A549 (cell line): ENCODE measurements at regions not wholly inside any gene's neighbourhood (a gene's known extent, or its start where the extent isn't known, plus 50 kb on each side); places are given as distances from the start of the nearest gene placed in this dataset.
"Not testable (repeated sequence)": the region's sequence is repeated elsewhere in the genome, so short reads cannot be mapped to it uniquely, and the experiment has no call there.

Experiments
- ATAC-seq, 2 experiments: fragments of 200-7000 bp in 1 of 2; fragments of >200 bp in 1 of 2; cut with Nextera tagmentation in 1 of 2; cut with Tn5 transposase in 1 of 2; 3 replicates each; pipeline versions ENCODE4 v1.8.0 to v1.9.1; 2018 to 2020; ENCODE audit warnings: mild to moderate bottlenecking in 1 of 2, moderate library complexity in 1 of 2
- CTCF ChIA-PET: fragments of 300-600 bp; sonication (Branson Sonifier 250); formaldehyde crosslinking; extraction: SDS; loops from one replicate; lab custom pipeline; 2021; ENCODE audit warnings: antibody characterized with exemption, inconsistent platforms; lab: Yijun Ruan, JAX
- POLR2A ChIA-PET: fragments of 350-600 bp; formaldehyde crosslinking; extraction: SDS; loops from one replicate; lab custom pipeline; 2021; ENCODE audit warnings: antibody characterized with exemption, inconsistent platforms; lab: Yijun Ruan, JAX
- DNase-seq, 2 experiments: peaks; one replicate each; pipeline versions ENCODE4 v3.0.0 to v3.0.0-alpha.2; 2011 to 2016; ENCODE audit warnings: low read depth in 1 of 2, low spot score in 1 of 2
- FAIRE-seq: peaks from 2 replicates; lab custom pipeline; 2011; peaks lifted over from hg19 to GRCh38; lab: Jason Lieb, UNC
- H3K27ac ChIP-seq, 2 experiments: fragments of >200 bp; sonication (Bioruptor Twin); formaldehyde crosslinking; 3 replicates each; pipeline ENCODE4 v1.5.1; 2016 to 2017
- H3K4me1 ChIP-seq: fragments of >200 bp; sonication (Bioruptor Twin); formaldehyde crosslinking; 3 replicates; pipeline ENCODE4 v1.6.1; 2016
- H3K4me2 ChIP-seq: fragments of >200 bp; sonication (Bioruptor Twin); formaldehyde crosslinking; 3 replicates; pipeline ENCODE4 v1.6.1; 2016
- H3K4me3 ChIP-seq: fragments of >200 bp; sonication (Bioruptor Twin); formaldehyde crosslinking; 3 replicates; pipeline ENCODE4 v1.5.1; 2016
- H3K9me3 ChIP-seq: fragments of >200 bp; sonication (Bioruptor Twin); formaldehyde crosslinking; 3 replicates; pipeline ENCODE4 v1.6.1; 2016
- CBX2 ChIP-seq: fragments of 200-600 bp; sonication (generic); IDR thresholded peaks from 2 replicates; pipeline ENCODE4 v1.6.1; 2016; ENCODE audit warnings: low read depth, mild to moderate bottlenecking, borderline replicate concordance
- CEBPB ChIP-seq, 2 experiments: fragments of >200 bp in 1 of 2; sonication (Bioruptor Twin) in 1 of 2; formaldehyde crosslinking in 1 of 2; IDR thresholded peaks; 2 replicates each; pipeline ENCODE4 v1.6.1; 2012 to 2016
- ESRRA ChIP-seq: fragments of 150-350 bp; IDR thresholded peaks from 2 replicates; pipeline ENCODE4 v1.6.1; 2014; ENCODE audit warnings: mild to moderate bottlenecking, low read length, borderline replicate concordance
- FOSB ChIP-seq: fragments of 250-450 bp; sonication (Bioruptor Pico); IDR thresholded peaks from 2 replicates; pipeline ENCODE4 v1.5.0; 2020; ENCODE audit warnings: mild to moderate bottlenecking, moderate library complexity
- FOSL2 ChIP-seq, 2 experiments: fragments of 450-650 bp in 1 of 2; fragments of >200 bp in 1 of 2; sonication (Bioruptor Twin) in 1 of 2; formaldehyde crosslinking; IDR thresholded peaks; 2 replicates each; pipeline versions ENCODE4 v1.5.0 to v1.6.1; 2016 to 2020; ENCODE audit warnings: mild to moderate bottlenecking in 1 of 2, moderate library complexity in 1 of 2
- HOXA7 ChIP-seq: fragments of 250-450 bp; sonication (Bioruptor Pico); IDR thresholded peaks from 2 replicates; pipeline ENCODE4 v1.5.0; 2020; ENCODE audit warnings: mild to moderate bottlenecking, moderate library complexity
- HOXB13 ChIP-seq: fragments of 250-450 bp; sonication (Bioruptor Pico); IDR thresholded peaks from 2 replicates; pipeline ENCODE4 v1.5.0; 2020; ENCODE audit warnings: low read depth, mild to moderate bottlenecking, moderate library complexity
- HOXB5 ChIP-seq: fragments of 250-450 bp; sonication (Bioruptor Pico); IDR thresholded peaks from 2 replicates; pipeline ENCODE4 v1.5.0; 2020; ENCODE audit warnings: mild to moderate bottlenecking, moderate library complexity
- JUN ChIP-seq, 2 experiments: fragments of >200 bp; sonication (Bioruptor Twin); formaldehyde crosslinking; IDR thresholded peaks; 2 replicates in 1 of 2; 3 replicates in 1 of 2; pipeline ENCODE4 v1.6.1; 2016 to 2017
- KDM1A ChIP-seq: fragments of 200-600 bp; sonication (generic); IDR thresholded peaks from 2 replicates; pipeline ENCODE4 v1.6.1; 2016; ENCODE audit warnings: low read depth, mild to moderate bottlenecking
- MYC ChIP-seq: IDR thresholded peaks from 2 replicates; pipeline ENCODE4 v1.6.1; 2012; ENCODE audit warnings: mild to moderate bottlenecking, inconsistent platforms, low read length, improper control_type of control experiment, borderline replicate concordance
- POLR2A ChIP-seq: IDR thresholded peaks from 2 replicates; pipeline ENCODE4 v1.6.1; 2012; ENCODE audit warnings: mild to moderate bottlenecking, low read length
- RAD21 ChIP-seq, 2 experiments: fragments of >200 bp in 1 of 2; sonication (Bioruptor Twin) in 1 of 2; formaldehyde crosslinking in 1 of 2; IDR thresholded peaks in 1 of 2; conservative IDR thresholded peaks in 1 of 2; 2 replicates in 1 of 2; 3 replicates in 1 of 2; pipeline ENCODE4 v1.6.1; 2012 to 2018; ENCODE audit warnings: inconsistent platforms in 1 of 2
- RARB ChIP-seq: fragments of 250-450 bp; sonication (Bioruptor Pico); IDR thresholded peaks from 2 replicates; pipeline ENCODE4 v1.8.0; 2021; ENCODE audit warnings: mild to moderate bottlenecking, moderate library complexity
- RCOR1 ChIP-seq: fragments of 150-350 bp; IDR thresholded peaks from 2 replicates; pipeline ENCODE4 v1.6.1; 2014; ENCODE audit warnings: antibody characterized with exemption, low read length, low read depth
- RNF2 ChIP-seq: fragments of 200-600 bp; sonication (generic); IDR thresholded peaks from 2 replicates; pipeline ENCODE4 v1.6.1; 2016; ENCODE audit warnings: low read depth, mild to moderate bottlenecking, antibody characterized with exemption, moderate library complexity, borderline replicate concordance
- WGBS: methylation state at CpG from one replicate; pipeline ENCODE4 v1.1.6; 2017; ENCODE audit errors: missing lambda C conversion rate; 5-methylcytosine and 5-hydroxymethylcytosine counted together
- TF ChIP-seq, protein P1 (sequence below): fragments of >200 bp; sonication (Bioruptor Twin); formaldehyde crosslinking; IDR thresholded peaks from 2 replicates; pipeline ENCODE4 v1.6.1; 2016
- TF ChIP-seq, protein P2 (sequence below): IDR thresholded peaks from 2 replicates; pipeline ENCODE4 v1.6.1; 2012
- TF ChIP-seq, protein P3 (sequence below): fragments of 150-350 bp; IDR thresholded peaks from 2 replicates; pipeline ENCODE4 v1.6.1; 2014; ENCODE audit warnings: low read depth, mild to moderate bottlenecking, low read length
- TF ChIP-seq, protein P4 (sequence below): IDR thresholded peaks from 2 replicates; pipeline ENCODE4 v1.6.1; 2012
- TF ChIP-seq, protein P5 (sequence below): fragments of >200 bp; sonication (Bioruptor Twin); formaldehyde crosslinking; IDR thresholded peaks from 3 replicates; pipeline ENCODE4 v1.5.1; 2016

DNA sequence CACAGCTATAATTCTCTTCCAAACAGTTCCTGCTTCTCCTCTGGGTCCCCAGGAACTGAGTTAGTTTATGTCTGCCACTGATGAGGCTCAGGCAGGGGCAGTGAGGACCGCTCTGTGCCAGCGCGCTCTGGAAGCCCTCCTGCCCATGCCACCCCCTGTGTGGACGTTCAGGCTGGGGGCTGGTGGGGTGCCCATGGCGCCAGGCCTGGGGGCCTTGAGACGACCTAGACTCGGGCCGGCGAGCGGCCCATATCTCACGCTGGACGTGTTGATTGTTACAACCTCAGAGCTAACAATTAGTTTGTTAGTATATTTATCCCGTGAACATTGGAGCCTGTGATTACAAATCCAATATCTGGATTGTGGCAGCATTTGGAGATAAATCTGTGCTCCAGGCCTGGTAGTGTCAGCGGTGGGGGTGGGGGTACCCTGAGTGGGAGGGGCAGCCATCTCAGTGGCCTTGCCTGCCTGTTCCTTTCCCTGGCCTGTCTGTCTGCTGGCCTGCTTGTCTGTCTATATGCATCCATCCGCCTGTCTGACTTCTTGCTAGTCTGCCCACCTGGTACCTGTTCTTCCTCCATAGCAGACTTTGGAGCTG lies 256.5 kb upstream of the MVB12B start:
- Histone ChIP-seq H3K4me2 (no peak overlapping the region), H3K4me1 (no peaks in the 10 kb centered on the region), H3K27ac (no peak overlapping the region), H3K4me3 (no peak overlapping the region), H3K9me3 (0 out of 3 replicates have a peak, but pooled peaks cover 4% of the 10 kb centered on the region)
- POLR2A ChIA-PET: no interaction called here
- CTCF ChIA-PET: no interaction called here
- DNase-seq (no peak), FAIRE-seq (no peak)
- 73% methylated on average over 12 of the region's 15 CpGs for WGBS
- no peak for TF ChIP-seq CEBPB (IDR thresholded peaks at IDR 0.05)
- TF ChIP-seq, all 56 proteins: peak for 0
- ATAC-seq: no peak

DNA sequence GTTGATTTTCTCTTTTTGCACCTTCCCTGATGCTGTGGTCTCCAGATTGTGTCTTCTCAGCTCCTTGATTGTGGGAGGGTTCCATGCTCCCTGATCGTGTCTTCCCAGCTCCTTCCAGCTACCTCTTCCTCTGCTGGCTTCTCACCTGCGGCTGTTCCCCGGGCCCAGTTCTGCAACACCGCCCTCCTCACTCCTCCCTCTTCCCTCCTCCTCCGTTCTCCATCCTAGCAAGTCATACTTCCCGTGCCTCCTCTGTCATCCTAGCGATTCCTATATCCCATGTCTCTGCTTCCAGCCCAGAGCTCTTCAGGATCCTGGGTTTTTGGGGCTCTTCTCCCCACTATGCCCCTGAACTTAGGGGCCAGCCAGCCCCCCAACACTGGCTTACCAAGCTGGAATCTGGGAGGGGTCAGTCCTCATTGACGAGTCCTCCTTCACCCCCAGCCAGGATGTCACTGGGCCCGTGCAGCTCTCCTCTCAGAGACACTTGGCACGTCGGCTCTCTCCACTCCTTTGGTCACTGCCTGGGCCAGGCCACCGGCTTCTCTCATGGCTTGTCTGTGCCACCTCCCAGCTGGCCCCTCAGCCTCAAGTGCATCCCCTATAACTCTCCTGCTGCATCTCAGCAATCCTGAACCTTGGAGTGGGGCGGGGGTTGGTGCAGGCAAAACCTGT lies 255.4 kb upstream of the MVB12B start:
- no peak overlapping the region for H3K4me2 ChIP-seq
- 40% methylated on average over 11 of the region's 13 CpGs for WGBS
- H3K4me1 ChIP-seq: no peaks in the 10 kb centered on the region
- no peak overlapping the region for H3K27ac ChIP-seq
- DNase-seq (no peak), ATAC-seq (no peak), FAIRE-seq (no peak)
- TF ChIP-seq FOSL2 (IDR thresholded peaks at IDR 0.05) (no peak), FOSL2 (CRISPR knock-in tag; IDR thresholded peaks at IDR 0.05) (no peak), CBX2 (no peak), FOSB (CRISPR knock-in tag) (no peak), KDM1A (no peak), CEBPB (IDR thresholded peaks at IDR 0.05) (no peak), HOXA7 (CRISPR knock-in tag) (no peak)
- TF ChIP-seq, protein P1, sequence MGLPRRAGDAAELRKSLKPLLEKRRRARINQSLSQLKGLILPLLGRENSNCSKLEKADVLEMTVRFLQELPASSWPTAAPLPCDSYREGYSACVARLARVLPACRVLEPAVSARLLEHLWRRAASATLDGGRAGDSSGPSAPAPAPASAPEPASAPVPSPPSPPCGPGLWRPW: no peak
- H3K4me3 ChIP-seq: no peak overlapping the region
- ChIA-PET CTCF (interaction anchor here (0.6 to 1.3 kb wide), 4 partner anchors 10 to 132 kb away, joined by 3 to 4 read pairs (median 3); no protein-coding TSS in a partner anchor), POLR2A (no interaction called here)
- 0 out of 3 replicates have a peak, but pooled peaks cover 4% of the 10 kb centered on the region for H3K9me3 ChIP-seq

DNA sequence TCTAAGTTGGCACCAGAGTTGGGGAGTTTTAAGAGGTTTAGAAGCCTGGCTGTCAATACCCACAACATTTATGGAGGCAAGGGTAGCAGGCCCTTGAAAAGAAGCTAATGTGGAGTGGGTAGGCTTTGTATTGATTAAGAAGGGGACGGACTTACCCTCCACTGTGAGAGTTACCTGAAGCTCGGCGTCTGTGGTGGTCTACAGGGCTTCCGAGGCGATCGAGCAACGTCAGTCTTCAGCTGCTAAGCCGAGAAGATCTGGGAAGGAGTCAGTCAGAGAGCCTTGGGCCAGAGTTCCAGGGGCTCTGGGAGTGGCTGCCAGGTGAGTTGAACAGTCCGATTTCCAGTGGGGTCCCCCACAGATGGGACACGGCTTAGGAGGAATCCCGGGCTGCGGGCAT lies 249.0 kb upstream of the MVB12B start:
- WGBS: 41% methylated on average over 8 of the region's 12 CpGs
- H3K4me3 ChIP-seq, H3K4me2 ChIP-seq, H3K27ac ChIP-seq, ATAC-seq, FAIRE-seq, POLR2A ChIA-PET, H3K9me3 ChIP-seq, H3K4me1 ChIP-seq, CTCF ChIA-PET, DNase-seq: not testable (repeated sequence)

DNA sequence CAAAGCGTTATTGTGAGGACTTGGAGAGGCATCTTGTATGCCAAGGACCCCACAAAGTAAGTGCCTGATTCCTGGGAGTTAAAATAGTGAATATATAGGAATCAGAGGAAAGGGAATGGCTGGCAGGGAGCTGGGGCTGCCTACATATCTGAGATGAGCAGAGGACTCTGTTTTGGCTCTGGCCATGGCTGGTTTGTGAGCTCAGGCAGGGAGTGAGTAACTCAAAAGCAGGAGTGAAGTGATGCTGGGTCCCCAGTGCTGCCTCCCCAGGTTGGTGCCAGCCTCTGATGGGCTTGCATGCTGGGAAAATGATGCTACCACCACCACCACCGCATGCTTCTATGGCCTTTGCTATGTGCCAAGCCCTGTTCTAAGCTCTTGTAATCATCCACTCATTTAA lies 246.0 kb upstream of the MVB12B start:
- no peak for DNase-seq
- Histone ChIP-seq H3K4me2 (no peak overlapping the region), H3K9me3 (no peaks in the 10 kb centered on the region), H3K4me1 (no peaks in the 10 kb centered on the region), H3K4me3 (no peak overlapping the region), H3K27ac (no peak overlapping the region)
- POLR2A ChIA-PET: no interaction called here
- CTCF ChIA-PET: no interaction called here
- WGBS: 33% methylated on average over 2 of the region's 2 CpGs
- TF ChIP-seq, protein P2, sequence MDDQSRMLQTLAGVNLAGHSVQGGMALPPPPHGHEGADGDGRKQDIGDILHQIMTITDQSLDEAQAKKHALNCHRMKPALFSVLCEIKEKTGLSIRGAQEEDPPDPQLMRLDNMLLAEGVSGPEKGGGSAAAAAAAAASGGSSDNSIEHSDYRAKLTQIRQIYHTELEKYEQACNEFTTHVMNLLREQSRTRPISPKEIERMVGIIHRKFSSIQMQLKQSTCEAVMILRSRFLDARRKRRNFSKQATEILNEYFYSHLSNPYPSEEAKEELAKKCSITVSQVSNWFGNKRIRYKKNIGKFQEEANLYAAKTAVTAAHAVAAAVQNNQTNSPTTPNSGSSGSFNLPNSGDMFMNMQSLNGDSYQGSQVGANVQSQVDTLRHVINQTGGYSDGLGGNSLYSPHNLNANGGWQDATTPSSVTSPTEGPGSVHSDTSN: no peak
- TF ChIP-seq RCOR1 (no peak), JUN (IDR thresholded peaks at IDR 0.05) (no peak), ESRRA (no peak), RARB (CRISPR knock-in tag) (no peak), MYC (no peak), RNF2 (no peak), CEBPB (IDR thresholded peaks at IDR 0.05) (no peak), POLR2A (no peak), HOXB5 (no peak), KDM1A (no peak), RAD21 (conservative IDR thresholded peaks at IDR 0.05 in 1 of 2, IDR thresholded peaks at IDR 0.05 in 1 of 2) (no peak), HOXB13 (no peak)
- TF ChIP-seq, protein P3, sequence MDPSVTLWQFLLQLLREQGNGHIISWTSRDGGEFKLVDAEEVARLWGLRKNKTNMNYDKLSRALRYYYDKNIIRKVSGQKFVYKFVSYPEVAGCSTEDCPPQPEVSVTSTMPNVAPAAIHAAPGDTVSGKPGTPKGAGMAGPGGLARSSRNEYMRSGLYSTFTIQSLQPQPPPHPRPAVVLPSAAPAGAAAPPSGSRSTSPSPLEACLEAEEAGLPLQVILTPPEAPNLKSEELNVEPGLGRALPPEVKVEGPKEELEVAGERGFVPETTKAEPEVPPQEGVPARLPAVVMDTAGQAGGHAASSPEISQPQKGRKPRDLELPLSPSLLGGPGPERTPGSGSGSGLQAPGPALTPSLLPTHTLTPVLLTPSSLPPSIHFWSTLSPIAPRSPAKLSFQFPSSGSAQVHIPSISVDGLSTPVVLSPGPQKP: no peak
- TF ChIP-seq, protein P4, sequence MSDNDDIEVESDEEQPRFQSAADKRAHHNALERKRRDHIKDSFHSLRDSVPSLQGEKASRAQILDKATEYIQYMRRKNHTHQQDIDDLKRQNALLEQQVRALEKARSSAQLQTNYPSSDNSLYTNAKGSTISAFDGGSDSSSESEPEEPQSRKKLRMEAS: no peak
- TF ChIP-seq, protein P5, sequence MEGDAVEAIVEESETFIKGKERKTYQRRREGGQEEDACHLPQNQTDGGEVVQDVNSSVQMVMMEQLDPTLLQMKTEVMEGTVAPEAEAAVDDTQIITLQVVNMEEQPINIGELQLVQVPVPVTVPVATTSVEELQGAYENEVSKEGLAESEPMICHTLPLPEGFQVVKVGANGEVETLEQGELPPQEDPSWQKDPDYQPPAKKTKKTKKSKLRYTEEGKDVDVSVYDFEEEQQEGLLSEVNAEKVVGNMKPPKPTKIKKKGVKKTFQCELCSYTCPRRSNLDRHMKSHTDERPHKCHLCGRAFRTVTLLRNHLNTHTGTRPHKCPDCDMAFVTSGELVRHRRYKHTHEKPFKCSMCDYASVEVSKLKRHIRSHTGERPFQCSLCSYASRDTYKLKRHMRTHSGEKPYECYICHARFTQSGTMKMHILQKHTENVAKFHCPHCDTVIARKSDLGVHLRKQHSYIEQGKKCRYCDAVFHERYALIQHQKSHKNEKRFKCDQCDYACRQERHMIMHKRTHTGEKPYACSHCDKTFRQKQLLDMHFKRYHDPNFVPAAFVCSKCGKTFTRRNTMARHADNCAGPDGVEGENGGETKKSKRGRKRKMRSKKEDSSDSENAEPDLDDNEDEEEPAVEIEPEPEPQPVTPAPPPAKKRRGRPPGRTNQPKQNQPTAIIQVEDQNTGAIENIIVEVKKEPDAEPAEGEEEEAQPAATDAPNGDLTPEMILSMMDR: no peak
- FAIRE-seq: no peak
- ATAC-seq: no peak
